CD4-positive, alpha-beta T cell treated with Interleukin-17A for 1 hour (primary cell): ENCODE measurements at regions not wholly inside any gene's neighbourhood (a gene's known extent, or its start where the extent isn't known, plus 50 kb on each side); places are given as distances from the start of the nearest gene placed in this dataset.

Experiments
- DNase-seq: peaks from one replicate; pipeline ENCODE4 v3.0.0-alpha.2; 2020

- no peak for DNase-seq
These were observed 812.7 kb downstream of the DCDC2C start for GRCh38 chr2:4515871-4516761.

DNA sequence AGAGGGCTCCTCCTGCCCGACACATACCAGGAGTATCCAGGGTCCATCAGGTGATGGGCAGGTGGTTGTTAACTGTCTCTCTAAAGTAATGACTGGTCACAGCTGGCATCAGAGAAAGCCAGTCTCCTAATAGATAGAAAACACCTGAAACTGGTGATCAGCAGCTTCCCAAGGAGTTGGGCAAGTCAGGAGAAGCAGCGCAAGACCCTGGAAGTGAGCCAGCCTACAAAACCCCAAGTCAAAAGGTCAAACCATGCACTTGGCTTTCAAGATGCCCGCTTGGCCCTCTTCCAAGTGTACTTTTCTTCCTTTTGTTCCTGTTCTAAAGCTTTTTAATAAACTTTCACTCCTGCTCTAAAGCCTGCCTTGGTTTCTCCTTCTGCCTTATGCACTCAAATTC lies 815.2 kb downstream of the DCDC2C start:
- DNase-seq, result no peak

DNA sequence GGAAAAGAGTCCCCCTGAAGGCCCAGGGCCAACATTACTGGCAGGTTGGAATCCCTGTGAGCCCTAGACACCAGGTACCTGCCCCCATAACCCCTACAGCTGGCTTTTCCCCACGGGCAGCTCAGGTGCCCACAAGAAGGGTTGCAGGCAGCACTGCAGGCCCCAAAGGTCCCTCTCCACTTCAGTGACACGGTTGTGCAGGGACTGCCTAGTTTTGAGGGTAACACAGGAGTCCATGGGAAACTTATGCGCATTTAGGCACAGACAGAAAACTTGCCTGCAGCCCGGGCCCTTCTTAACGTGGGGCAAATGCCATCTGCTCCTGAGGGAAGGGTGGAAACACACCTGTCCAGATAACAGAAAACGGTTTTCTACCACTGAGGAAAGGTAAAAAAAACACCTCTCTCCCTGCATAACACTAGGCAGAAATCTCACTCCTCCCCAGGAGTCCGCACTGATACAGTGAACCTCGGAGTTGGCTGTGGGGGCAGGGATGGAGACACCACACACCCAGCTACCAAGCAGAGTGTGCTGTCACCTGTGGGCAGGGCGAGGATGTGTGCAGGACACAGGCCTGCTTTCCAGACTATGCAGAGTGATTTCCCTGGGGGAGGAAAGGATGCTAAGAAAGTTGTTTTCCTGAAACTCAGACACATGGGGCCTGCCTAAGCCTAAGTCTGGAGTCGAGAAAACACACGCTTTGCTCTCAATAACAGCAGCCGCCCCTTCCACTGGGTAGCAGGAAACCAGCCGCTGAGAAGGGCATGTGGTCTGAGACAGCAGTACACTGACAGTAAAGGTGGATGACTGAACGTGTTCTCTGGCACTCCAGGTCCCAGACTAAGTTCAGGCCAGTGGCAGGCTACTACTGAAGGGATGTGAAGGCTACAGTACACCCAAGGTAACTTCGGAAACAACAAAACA lies 819.4 kb downstream of the DCDC2C start:
- no peak for DNase-seq

DNA sequence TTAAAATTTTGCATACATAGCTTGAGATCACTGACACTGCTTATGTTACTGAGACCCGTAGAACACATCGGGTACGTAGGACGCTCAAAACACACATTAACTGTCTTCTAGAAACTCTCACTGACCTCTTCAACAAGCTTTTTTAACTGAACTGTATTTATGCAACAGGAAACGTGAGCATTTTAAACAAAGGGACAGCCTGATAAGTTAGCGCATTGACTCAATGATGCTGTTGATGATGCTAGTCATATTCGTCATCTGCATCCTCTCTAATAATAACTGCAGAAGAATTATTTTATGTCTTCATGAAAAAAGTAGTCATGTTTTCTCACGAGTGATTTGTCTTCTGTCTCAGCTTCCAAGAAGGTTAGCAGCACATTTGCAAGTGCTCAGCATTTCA lies 824.0 kb downstream of the DCDC2C start:
- DNase-seq, result no peak

GRCh38 chr2:4528246-4528645 lies 824.9 kb downstream of the DCDC2C start:
- DNase-seq, result no peak

DNA sequence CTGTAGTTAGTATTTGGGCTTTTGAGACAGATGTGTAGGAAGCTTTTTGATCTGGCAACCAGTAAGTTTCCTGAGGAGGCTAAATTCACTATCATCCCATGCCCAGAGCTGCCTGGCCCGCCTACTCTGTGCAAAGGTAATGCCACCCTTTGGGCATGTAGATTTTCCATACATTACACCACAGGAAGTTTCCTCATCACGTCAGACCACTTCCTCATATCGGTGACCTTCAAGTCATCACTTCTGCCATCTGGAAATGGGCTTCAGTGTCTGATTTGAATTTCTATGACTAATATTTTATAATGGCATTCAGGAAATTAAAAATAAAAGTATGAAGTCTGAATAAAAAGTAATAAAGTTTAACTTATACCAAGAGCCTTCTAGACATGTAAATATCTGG lies 825.4 kb downstream of the DCDC2C start:
- no peak for DNase-seq

DNA sequence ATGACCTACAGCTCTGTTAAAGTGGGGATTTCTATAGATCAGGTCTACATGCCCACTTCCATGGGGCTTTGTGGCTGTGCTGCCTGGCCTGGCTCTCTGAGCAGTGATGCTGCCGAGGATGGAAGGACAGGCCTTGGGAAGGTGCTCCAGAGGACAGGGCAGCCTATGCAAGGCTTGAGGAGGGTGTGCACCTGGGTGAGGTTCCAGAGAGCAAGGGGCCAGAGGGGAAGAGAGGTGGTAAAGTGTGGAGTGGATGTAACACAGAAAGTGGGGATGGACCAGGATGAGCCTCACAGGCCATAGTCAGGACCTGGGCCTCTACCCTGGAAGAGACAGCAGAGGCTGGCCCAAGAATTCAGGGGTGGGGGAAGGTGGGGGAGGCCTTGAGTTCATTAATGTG lies 826.4 kb downstream of the DCDC2C start:
- DNase-seq, result no peak

GRCh38 chr2:4530231-4530630 lies 826.9 kb downstream of the DCDC2C start:
- DNase-seq, result no peak

GRCh38 chr2:4533806-4534205 lies 830.4 kb downstream of the DCDC2C start:
- DNase-seq, result no peak

DNA sequence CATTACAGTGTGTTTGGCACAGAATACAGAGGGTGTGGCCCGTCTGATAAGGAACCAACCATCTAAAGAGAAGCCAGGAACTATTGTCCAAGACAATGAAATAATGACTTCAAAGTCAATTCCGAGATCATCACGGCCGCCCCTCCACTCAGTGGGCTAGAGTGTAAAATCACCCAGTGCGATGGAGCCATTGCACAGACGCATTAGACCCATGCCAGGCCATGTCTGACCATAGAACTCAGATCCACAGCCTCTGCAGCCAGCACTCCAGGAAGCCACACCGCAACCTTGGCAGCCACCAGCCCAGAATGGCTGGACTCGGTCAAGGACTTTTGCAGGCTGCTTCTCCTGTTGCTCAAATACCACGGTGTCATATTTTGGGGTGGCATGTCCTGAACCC lies 835.7 kb downstream of the DCDC2C start:
- DNase-seq, result no peak

DNA sequence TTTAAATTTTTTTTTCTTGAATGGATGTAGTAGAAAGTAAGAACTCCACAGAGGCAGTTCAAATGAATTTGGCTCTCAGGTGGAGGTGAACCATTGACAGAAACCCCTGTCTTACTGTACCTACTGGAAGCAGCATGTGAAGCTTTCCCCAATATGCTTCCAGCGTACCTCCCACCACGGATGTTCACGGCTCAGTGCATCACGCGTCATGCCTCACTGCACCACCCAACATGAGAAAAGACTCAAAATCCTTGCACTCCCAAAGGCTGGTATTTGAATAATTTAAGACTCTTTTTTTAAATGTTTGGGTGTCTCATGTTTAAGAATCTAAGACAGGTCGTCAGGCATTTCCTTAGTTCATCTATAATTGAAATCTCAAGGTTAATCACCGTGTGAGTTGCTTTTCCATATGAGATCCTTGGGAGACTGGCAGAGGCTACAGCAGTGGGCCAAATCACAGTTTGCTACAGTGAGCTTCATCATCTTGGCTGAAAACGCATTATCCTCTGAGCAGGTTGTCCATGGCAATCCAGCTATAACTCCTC lies 846.4 kb downstream of the DCDC2C start:
- DNase-seq, result no peak

DNA sequence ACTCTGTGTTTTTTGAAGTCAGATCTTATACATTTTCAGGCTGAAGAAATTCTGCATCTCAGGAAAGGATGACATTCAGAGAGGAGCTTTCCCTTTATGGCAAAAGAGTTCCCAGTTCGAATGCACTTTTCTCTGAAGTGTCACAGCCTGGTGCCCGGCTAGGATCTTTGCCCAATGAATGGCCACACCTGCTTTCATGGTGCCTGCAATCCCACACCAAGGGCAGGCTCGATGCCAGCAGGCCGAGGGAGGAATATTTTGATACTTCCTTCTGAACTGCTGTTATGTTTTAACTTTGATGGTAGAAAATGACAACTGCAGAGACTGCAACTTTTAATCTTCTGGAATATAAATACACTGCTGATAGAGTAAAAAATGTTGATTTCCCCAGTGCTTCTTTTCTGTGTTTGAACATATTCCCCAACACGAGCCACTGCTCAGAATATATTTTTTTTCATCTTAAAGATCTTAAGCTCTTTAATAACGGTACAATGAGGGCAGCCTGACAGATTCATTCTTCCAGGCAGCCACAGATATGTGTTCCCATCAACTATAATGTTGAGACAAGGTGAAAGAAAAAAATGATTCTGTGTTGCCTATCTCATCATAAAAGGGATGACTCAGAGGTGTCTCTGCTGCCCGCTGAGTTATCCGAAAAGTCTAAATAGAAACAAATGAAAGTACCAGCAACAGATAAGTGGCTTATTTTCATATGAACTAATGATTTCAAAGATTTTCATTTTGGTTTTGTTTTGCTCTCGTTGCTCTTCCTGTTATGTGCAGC lies 848.5 kb downstream of the DCDC2C start:
- DNase-seq, result no peak

GRCh38 chr2:4553241-4553640 lies 849.9 kb downstream of the DCDC2C start:
- DNase-seq, result no peak

GRCh38 chr2:4556135-4556896 lies 852.9 kb downstream of the DCDC2C start:
- DNase-seq, result no peak

GRCh38 chr2:4561196-4561595 lies 857.8 kb downstream of the DCDC2C start:
- no peak for DNase-seq

- no peak for DNase-seq
These were observed 872.7 kb downstream of the DCDC2C start for GRCh38 chr2:4576075-4576474.

GRCh38 chr2:4579977-4580376 lies 876.6 kb downstream of the DCDC2C start:
- DNase-seq, result no peak

DNA sequence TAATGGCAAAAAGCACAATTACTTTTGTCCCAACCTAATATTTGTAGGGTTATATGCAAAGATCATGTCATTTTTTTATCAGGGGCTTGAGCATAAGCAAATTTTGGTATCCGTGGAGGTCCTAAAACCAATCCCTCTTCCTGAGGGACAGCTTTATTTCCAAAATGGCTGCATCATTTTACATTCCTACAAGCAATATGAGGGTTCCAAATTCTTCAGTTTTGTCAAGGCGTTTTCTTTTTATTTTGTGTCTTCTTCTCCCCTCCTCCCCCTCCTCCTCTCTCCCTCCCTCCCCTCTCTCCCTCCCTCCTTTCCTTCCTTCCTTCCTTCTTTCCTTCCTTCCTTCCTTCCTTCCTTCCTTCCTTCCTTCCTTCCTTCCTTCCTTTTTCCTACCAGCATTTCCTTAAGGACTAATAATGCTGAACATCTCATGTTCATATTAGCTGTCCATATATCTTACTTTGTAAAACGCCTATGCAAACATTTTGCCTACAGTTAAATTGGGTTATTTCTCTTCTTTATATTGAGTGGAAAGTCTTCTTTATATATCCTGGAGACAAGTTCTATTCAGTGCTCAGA lies 881.8 kb downstream of the DCDC2C start:
- no peak for DNase-seq

DNA sequence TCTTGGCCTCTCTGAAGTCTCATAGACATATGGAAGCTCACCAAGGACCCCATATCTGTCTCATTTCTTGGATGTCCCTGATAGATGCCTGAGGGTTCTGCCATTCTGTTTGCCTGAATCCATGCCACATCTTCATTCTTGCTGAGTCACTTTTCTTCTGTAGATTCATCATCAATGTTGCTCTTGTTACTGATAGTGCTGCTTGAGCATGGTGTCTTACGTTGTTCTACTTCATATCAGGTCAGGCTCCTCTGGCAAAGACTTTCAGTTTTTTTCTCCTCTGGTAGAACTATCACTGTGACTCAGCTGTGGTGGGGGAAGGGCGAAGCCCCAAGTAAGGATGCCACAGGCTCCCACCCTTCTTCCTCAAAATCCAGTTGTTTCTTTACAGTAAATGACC lies 885.2 kb downstream of the DCDC2C start:
- no peak for DNase-seq

DNA sequence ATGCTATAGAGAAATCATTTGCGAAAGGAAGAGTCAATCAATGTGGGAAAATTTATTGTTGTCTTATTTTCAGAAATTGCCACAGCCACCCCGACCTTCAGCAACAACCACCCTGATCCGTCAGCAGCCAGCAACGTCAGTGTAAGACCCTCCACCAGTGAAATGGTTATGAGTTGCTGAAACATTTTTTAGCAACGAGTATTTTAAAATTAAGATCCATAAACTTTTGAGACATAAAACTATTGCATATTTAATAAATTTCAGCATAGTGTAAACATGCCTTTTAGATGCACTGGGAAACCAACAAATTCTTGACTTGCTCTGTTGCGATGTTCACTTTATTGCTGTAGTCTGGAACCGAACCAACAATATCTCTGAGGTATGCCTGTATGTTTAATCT lies 887.9 kb downstream of the DCDC2C start:
- DNase-seq, result no peak

DNA sequence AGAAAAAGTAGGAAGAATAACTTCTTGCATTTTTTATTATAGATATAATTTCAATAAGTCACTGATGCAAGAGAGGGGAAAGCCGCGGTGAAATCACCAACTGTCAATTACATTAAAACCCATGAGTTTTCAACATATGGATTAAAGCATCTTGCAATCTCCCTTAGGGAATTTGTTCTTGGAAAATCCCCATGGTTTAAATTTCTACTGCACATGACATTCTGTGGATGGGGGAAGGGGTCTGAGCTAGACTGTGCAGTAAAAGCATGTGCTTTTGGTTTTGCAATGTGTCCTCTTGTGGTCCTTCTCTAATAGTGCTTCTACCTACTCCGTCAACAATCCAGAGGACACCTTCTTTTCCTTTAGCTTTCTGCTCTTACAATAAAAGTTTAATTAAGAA lies 894.0 kb downstream of the DCDC2C start:
- no peak for DNase-seq

DNA sequence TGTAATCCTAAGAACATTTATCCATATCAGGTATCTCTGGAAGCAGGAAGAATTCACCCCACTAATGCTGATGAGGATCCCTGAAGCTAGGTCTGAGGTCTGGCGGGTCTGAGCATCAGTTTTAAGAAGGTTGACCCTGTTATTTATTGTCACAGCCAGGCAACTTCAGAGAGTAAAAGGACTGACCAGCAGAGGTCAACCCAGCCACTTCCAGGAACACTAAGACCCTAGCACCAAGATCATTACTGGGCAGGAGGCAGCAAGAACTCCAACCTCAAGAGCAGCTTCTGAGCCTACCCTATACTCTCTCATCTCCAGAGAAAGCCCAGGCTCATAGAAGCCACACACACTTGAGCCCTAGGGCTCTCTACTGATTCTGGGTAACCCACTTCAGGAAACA lies 901.4 kb downstream of the DCDC2C start:
- no peak for DNase-seq
